Erythroblast (primary cell): ENCODE measurements at regions not wholly inside any gene's neighbourhood (a gene's known extent, or its start where the extent isn't known, plus 50 kb on each side); places are given as distances from the start of the nearest gene placed in this dataset.

Source experiments
- GATA1 ChIP-seq: IDR thresholded peaks from 2 replicates; pipeline ENCODE4 v1.6.1; 2011; ENCODE audit warnings: low read depth, mild to moderate bottlenecking, control low read depth, low read length, moderate library complexity
- POLR2A ChIP-seq: IDR thresholded peaks from 2 replicates; pipeline ENCODE4 v1.6.1; 2011; ENCODE audit warnings: mild to moderate bottlenecking, low read length

GRCh38 chr7:88455696-88456095 lies 149.0 kb upstream of the STEAP4 start:
- TF ChIP-seq POLR2A: no peak
- no peak for TF ChIP-seq GATA1
